Stomach smooth muscle (tissue), 2 donors: ENCODE measurements at regions not wholly inside any gene's neighbourhood (a gene's known extent, or its start where the extent isn't known, plus 50 kb on each side); places are given as distances from the start of the nearest gene placed in this dataset.

Source experiments
- H3K27ac ChIP-seq: one replicate; pipeline ENCODE4 v1.7.0; 2013; ENCODE audit warnings: mild to moderate bottlenecking, low read length, inconsistent platforms
- H3K27me3 ChIP-seq, 2 donors: one replicate each; pipeline ENCODE4 v1.7.0; 2013; ENCODE audit warnings: low read length in 2 of 2; ENCODE audit not compliant: insufficient read depth in 2 of 2, control insufficient read depth in 1 of 2
- H3K36me3 ChIP-seq, 2 donors: one replicate each; pipeline ENCODE4 v1.7.0; 2013; ENCODE audit warnings: low read length in 2 of 2; ENCODE audit not compliant: control insufficient read depth in 2 of 2, insufficient read depth in 2 of 2
- H3K4me1 ChIP-seq: one replicate; pipeline ENCODE4 v1.7.0; 2013; ENCODE audit warnings: low read length; ENCODE audit not compliant: control insufficient read depth, insufficient read depth
- H3K4me3 ChIP-seq, 2 donors: one replicate each; pipeline ENCODE4 v1.7.0; 2013; ENCODE audit warnings: low read length in 2 of 2
- H3K9ac ChIP-seq, 2 donors: one replicate each; pipeline ENCODE4 v1.7.0; 2013; ENCODE audit warnings: low read length in 2 of 2, mild to moderate bottlenecking in 1 of 2
- H3K9me3 ChIP-seq, 2 donors: one replicate each; pipeline ENCODE4 v1.7.0; 2013; ENCODE audit warnings: low read length in 2 of 2; ENCODE audit not compliant: control insufficient read depth in 2 of 2
- donor health status: healthy.
- donor health status: Pancreatic carcinoma.

GRCh38 chr6:105909106-105909505 lies 177.0 kb upstream of the PRDM1 start:
- no peak overlapping the region for H3K27ac ChIP-seq
- no peaks in the 10 kb centered on the region for H3K9me3 ChIP-seq
- H3K27me3 ChIP-seq, result no peaks in the 10 kb centered on the region
- no peak overlapping the region for H3K9ac ChIP-seq
- no peaks in the 10 kb centered on the region for H3K4me1 ChIP-seq
- H3K4me3 ChIP-seq, result no peak overlapping the region
- H3K36me3 ChIP-seq, result no peaks in the 10 kb centered on the region

GRCh38 chr6:105907991-105908390 lies 178.1 kb upstream of the PRDM1 start:
- Histone ChIP-seq H3K9ac (no peak overlapping the region), H3K4me3 (no peak overlapping the region), H3K36me3 (no peaks in the 10 kb centered on the region), H3K9me3 (no peaks in the 10 kb centered on the region), H3K27me3 (no peaks in the 10 kb centered on the region), H3K4me1 (no peaks in the 10 kb centered on the region), H3K27ac (no peak overlapping the region)

GRCh38 chr6:105907301-105907700 lies 178.8 kb upstream of the PRDM1 start:
- Histone ChIP-seq H3K4me1 (no peaks in the 10 kb centered on the region), H3K27me3 (no peaks in the 10 kb centered on the region), H3K36me3 (no peaks in the 10 kb centered on the region), H3K9ac (no peak overlapping the region), H3K27ac (no peak overlapping the region), H3K9me3 (no peaks in the 10 kb centered on the region), H3K4me3 (no peak overlapping the region)

- no peaks in the 10 kb centered on the region for H3K4me1 ChIP-seq
- H3K36me3 ChIP-seq, result no peaks in the 10 kb centered on the region
- H3K27me3 ChIP-seq, result no peaks in the 10 kb centered on the region
- no peak overlapping the region for H3K27ac ChIP-seq
- no peaks in the 10 kb centered on the region for H3K9me3 ChIP-seq
- H3K9ac ChIP-seq, result no peak overlapping the region
- H3K4me3 ChIP-seq, result no peak overlapping the region
Measured at GRCh38 chr6:105902401-105903031, 183.6 kb upstream of the PRDM1 start.

- H3K27ac ChIP-seq, result no peak overlapping the region
- no peaks in the 10 kb centered on the region for H3K4me1 ChIP-seq
- no peaks in the 10 kb centered on the region for H3K9me3 ChIP-seq
- no peaks in the 10 kb centered on the region for H3K27me3 ChIP-seq
- no peak overlapping the region for H3K4me3 ChIP-seq
- H3K9ac ChIP-seq, result no peak overlapping the region
- no peaks in the 10 kb centered on the region for H3K36me3 ChIP-seq
Measured at GRCh38 chr6:105901583-105901982, 184.6 kb upstream of the PRDM1 start.

GRCh38 chr6:105900125-105900937 lies 185.8 kb upstream of the PRDM1 start:
- Histone ChIP-seq H3K27ac (no peak overlapping the region), H3K9ac (no peak overlapping the region), H3K9me3 (no peaks in the 10 kb centered on the region), H3K4me3 (no peak overlapping the region), H3K27me3 (peaks cover 0 to 2% of the 10 kb centered on the region in 2 donors), H3K4me1 (no peaks in the 10 kb centered on the region), H3K36me3 (no peaks in the 10 kb centered on the region)

GRCh38 chr6:105898286-105898685 lies 187.8 kb upstream of the PRDM1 start:
- Histone ChIP-seq H3K27me3 (peaks cover 0 to 2% of the 10 kb centered on the region in 2 donors), H3K27ac (no peak overlapping the region), H3K36me3 (no peaks in the 10 kb centered on the region), H3K9me3 (no peaks in the 10 kb centered on the region), H3K4me3 (no peak overlapping the region), H3K4me1 (no peaks in the 10 kb centered on the region), H3K9ac (no peak overlapping the region)

GRCh38 chr6:105897131-105897530 lies 189.0 kb upstream of the PRDM1 start:
- H3K27ac ChIP-seq, result no peak overlapping the region
- H3K4me3 ChIP-seq, result no peak overlapping the region
- no peaks in the 10 kb centered on the region for H3K9me3 ChIP-seq
- H3K4me1 ChIP-seq, result no peaks in the 10 kb centered on the region
- H3K27me3 ChIP-seq, result peaks cover 0 to 2% of the 10 kb centered on the region in 2 donors
- no peaks in the 10 kb centered on the region for H3K36me3 ChIP-seq
- no peak overlapping the region for H3K9ac ChIP-seq

GRCh38 chr6:105896821-105897095 lies 189.4 kb upstream of the PRDM1 start:
- Histone ChIP-seq H3K36me3 (no peaks in the 10 kb centered on the region), H3K4me3 (no peak overlapping the region), H3K27ac (no peak overlapping the region), H3K4me1 (no peaks in the 10 kb centered on the region), H3K9me3 (no peaks in the 10 kb centered on the region), H3K27me3 (peaks cover 0 to 2% of the 10 kb centered on the region in 2 donors), H3K9ac (no peak overlapping the region)

- Histone ChIP-seq H3K9me3 (no peaks in the 10 kb centered on the region), H3K36me3 (no peaks in the 10 kb centered on the region), H3K9ac (no peak overlapping the region), H3K4me3 (no peak overlapping the region), H3K27ac (no peak overlapping the region), H3K27me3 (peaks cover 0 to 2% of the 10 kb centered on the region in 2 donors), H3K4me1 (no peaks in the 10 kb centered on the region)
Measured at GRCh38 chr6:105896052-105896820, 189.9 kb upstream of the PRDM1 start.

- H3K36me3 ChIP-seq, result no peaks in the 10 kb centered on the region
- H3K27ac ChIP-seq, result no peak overlapping the region
- no peaks in the 10 kb centered on the region for H3K9me3 ChIP-seq
- peaks cover 0 to 2% of the 10 kb centered on the region in 2 donors for H3K27me3 ChIP-seq
- no peak overlapping the region for H3K4me3 ChIP-seq
- H3K4me1 ChIP-seq, result no peaks in the 10 kb centered on the region
- no peak overlapping the region for H3K9ac ChIP-seq
Measured at GRCh38 chr6:105894556-105894955, 191.6 kb upstream of the PRDM1 start.
